LNCaP clone FGC (cell line): ENCODE measurements at regions not wholly inside any gene's neighbourhood (a gene's known extent, or its start where the extent isn't known, plus 50 kb on each side); places are given as distances from the start of the nearest gene placed in this dataset.

Experiments used
- DNase-seq: peaks from one replicate; pipeline ENCODE4 v3.0.0-alpha.2; 2011; ENCODE audit warnings: low read depth
- H3K4me3 ChIP-seq: 2 replicates; pipeline ENCODE4 v1.5.1; 2011; ENCODE audit warnings: mild to moderate bottlenecking, low read depth, low read length, control low read depth
- TF ChIP-seq, protein P1 (sequence below): IDR thresholded peaks from 2 replicates; pipeline ENCODE4 v1.5.1; 2012; ENCODE audit warnings: mild to moderate bottlenecking; ENCODE audit not compliant: control insufficient read depth, insufficient read depth; ENCODE audit errors: extremely low read depth

DNA sequence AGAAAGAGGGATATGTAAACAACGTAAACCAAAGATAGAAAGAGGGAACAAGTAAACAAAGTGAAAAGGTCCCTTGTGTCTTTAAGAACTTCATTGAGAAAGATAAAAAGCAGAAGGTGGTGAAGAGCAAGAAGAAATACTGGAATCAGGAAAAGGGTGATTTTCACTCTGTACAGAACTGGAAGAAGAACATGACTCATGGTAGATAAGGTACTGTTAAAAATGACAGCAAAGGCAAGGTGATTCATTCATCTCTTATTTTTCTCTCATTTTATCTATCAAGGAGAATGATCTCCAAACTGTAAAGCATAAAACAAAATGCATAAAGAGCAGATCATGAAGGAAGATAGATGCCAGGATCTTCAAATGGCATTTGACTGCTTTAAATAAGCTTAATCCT is 724.6 kb upstream of the CELF4 start:
- no peak for DNase-seq
- TF ChIP-seq, protein P1, sequence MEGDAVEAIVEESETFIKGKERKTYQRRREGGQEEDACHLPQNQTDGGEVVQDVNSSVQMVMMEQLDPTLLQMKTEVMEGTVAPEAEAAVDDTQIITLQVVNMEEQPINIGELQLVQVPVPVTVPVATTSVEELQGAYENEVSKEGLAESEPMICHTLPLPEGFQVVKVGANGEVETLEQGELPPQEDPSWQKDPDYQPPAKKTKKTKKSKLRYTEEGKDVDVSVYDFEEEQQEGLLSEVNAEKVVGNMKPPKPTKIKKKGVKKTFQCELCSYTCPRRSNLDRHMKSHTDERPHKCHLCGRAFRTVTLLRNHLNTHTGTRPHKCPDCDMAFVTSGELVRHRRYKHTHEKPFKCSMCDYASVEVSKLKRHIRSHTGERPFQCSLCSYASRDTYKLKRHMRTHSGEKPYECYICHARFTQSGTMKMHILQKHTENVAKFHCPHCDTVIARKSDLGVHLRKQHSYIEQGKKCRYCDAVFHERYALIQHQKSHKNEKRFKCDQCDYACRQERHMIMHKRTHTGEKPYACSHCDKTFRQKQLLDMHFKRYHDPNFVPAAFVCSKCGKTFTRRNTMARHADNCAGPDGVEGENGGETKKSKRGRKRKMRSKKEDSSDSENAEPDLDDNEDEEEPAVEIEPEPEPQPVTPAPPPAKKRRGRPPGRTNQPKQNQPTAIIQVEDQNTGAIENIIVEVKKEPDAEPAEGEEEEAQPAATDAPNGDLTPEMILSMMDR: no peak

DNA sequence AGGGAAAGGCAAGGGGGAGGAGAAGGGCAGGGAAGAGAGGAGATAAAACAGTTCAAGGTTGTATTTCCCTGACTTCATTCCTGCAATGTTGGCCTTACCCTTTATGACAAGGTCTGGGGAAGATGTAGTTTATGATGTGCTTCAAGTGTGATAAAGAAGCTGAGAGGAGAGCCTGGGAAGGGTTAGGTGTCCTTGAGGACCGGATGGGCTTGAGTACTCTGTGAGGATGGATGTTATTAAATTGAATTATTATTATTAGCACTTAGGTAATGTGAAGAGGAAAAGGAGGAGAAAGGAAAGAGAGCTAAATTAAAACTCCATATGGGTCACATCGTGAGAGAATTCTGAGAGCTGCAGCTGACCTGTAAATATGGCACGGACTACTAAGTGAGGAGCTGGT is 719.4 kb upstream of the CELF4 start:
- DNase-seq: no peak
- TF ChIP-seq, protein P1: no peak
- H3K4me3 ChIP-seq: no peak overlapping the region

More for the DNA sequence above, 724.6 kb upstream of the CELF4 start:
- no peak overlapping the region for H3K4me3 ChIP-seq

DNA sequence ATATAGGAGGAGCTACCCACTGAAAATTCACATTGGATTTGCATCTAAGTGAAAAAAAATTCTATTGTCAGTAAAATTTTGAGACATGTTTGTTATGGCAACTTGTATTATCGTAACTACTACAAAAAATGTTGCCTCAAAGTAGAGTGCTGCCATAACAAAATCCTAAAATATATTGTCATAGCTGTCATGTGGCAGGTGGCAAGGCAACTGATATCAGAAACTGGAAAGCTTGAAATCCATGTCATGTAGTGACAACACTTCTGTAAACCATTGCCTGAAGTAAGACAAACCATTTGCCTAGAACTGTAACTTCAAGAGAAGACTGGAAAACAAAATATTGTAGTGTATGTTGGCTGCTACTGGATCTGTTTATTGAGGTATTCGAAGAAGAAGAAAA is 697.5 kb upstream of the CELF4 start:
- TF ChIP-seq, protein P1: no peak
- no peak overlapping the region for H3K4me3 ChIP-seq
- DNase-seq: no peak

DNA sequence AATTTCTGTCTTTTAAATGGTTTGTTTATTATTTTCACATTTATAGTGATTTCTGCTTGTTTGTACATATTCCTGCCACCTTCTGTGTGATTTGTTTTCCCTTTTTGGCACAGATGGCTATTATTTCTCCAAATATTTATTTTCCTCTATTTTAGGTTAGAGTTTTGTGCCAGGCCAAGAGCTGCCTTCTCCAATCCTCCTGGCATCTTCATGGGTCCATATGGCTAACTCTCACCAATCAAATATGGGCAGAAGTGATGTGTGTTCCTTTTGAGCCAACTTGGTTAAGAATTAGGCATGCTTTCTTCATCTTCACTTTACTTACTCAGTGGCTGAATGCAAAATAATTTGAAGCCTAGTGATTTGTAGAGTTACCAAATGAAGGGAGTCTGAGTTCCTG is 697.1 kb upstream of the CELF4 start:
- TF ChIP-seq, protein P1: no peak
- H3K4me3 ChIP-seq: no peak overlapping the region
- DNase-seq: no peak

DNA sequence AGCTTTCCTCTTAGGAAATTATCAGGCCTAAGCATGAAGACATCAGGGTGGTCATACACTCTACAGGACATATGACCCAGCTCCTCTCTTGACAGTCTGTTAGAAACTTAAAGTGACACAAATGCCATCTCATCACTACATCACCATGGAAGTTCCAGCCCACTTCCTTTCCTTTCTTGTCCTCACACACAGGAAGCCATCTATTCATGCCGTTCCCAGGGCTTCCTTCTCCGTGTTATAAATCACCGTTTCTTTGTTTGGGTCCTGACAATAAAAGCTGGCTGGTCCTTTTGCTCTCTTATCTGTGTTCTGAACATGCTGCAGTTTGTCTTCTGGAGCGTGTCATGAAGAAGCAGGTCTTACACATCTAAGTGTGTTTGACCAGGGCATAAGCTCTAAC is 692.1 kb upstream of the CELF4 start:
- no peak for DNase-seq
- no peak overlapping the region for H3K4me3 ChIP-seq
- TF ChIP-seq, protein P1: no peak

DNA sequence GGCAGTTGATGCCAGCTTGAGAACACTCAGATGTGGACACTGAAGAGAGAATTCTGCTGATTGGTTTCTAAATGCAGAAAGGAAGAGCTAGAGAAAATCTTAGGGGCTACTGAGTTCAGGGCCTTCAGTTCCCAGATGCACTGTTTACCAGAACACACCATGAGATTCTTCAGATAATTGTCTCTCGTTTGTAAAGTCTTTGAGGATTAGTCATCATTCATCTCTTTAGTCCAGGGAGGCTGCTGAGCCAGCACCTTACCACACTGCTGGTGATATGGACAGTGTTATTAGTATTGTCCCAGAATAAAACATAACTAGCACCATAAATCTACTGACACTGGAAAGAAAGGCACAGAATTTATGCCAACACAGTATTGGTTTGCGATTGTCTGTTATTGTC is 690.8 kb upstream of the CELF4 start:
- TF ChIP-seq, protein P1: no peak
- DNase-seq: no peak
- no peak overlapping the region for H3K4me3 ChIP-seq

DNA sequence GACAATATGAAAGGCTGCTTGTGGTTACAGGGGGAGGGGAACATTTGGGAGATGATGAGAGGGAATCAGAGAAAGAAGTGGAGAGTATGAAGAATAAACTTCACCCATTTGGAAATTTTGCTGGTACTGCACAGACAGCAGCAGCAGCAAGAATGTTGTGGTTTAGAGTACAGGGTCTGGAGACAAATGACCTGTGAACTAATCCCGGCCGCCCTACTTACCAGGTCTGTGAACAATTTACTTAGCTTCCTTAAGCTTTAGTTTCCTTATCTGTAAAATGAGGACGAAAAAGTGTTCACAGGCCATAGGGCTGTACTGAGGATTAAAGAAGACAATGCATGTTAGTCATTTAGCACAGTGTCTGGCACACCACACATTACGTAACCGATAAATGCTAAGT is 685.4 kb upstream of the CELF4 start:
- DNase-seq: no peak
- no peak overlapping the region for H3K4me3 ChIP-seq
- TF ChIP-seq, protein P1: no peak
